Dendritic cell treated with granulocyte-macrophage colony-stimulating factor and Interleukin-4, amounts not matched to agents 40 ng/mL and 50 ng/mL, for 4 days (primary cell): ENCODE measurements at regions not wholly inside any gene's neighbourhood (a gene's known extent, or its start where the extent isn't known, plus 50 kb on each side); places are given as distances from the start of the nearest gene placed in this dataset.

Experiments
- H3K27ac Mint-ChIP-seq: one replicate; pipeline ENCODE4 v1.8.0; 2022; ENCODE audit warnings: mild to moderate bottlenecking, mixed read lengths
- H3K27me3 Mint-ChIP-seq: one replicate; pipeline ENCODE4 v1.8.0; 2022; ENCODE audit warnings: mild to moderate bottlenecking, mixed read lengths
- H3K36me3 Mint-ChIP-seq: one replicate; pipeline ENCODE4 v1.8.0; 2022; ENCODE audit warnings: low read depth, mixed read lengths
- H3K4me1 Mint-ChIP-seq: one replicate; pipeline ENCODE4 v1.8.0; 2022; ENCODE audit warnings: low read depth, mixed read lengths
- H3K4me3 Mint-ChIP-seq: one replicate; pipeline ENCODE4 v1.8.0; 2022; ENCODE audit warnings: mild to moderate bottlenecking, moderate library complexity, mixed read lengths
- H3K9me3 Mint-ChIP-seq: one replicate; pipeline ENCODE4 v1.8.0; 2022; ENCODE audit warnings: mixed read lengths
- intact Hi-C: fragments of 100-400 bp; cut with micrococcal nuclease; formaldehyde crosslinking; loops from one replicate; pipeline ENCODE4 v1.15.0; 2022

GRCh38 chr12:34398706-34399630 lies 376.7 kb downstream of the ALG10 start:
- Mint-ChIP-seq H3K9me3 (peaks cover 97% of the 10 kb centered on the region), H3K27me3 (no peaks in the 10 kb centered on the region), H3K4me3 (no peak overlapping the region), H3K4me1 (no peaks in the 10 kb centered on the region), H3K27ac (no peak overlapping the region), H3K36me3 (no peaks in the 10 kb centered on the region)
- intact Hi-C loops, result no loop called here

DNA sequence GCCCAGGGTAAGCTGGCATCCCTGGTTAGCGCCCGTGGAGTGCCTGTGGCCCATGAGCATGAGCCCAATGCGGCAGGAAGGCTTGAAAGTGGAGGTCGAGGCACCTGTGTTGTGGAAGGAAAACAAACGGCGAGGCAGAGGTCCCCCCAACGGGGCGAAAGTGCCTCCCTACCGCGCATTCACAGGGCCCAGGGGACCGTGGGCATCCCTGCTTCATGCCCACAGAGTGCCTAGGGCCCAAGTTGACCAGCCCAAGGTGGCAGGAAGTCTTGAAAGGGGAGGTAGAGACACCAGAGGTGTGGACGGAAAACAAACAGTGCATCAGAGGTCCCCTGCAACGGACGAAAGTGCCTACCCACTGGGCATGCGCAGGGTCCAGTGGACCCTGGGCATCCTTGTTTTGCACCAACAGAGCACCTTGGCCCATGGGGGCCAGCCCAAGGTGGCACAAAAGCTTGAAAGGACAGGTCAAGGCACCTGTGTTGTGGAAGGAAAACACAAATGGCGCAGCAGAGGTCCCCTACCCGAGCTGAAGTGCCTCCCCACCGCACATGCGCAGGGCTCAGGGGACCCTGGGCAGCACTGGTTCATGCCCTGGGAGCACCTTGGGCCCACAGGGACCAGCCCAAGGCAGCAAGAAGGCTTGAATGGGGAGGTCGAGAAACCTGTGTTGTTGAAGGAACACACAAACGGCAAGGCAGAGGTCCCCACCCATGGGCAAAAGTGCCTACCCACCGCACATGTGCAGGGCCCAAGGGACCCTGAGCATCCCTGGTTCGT lies 377.5 kb downstream of the ALG10 start:
- H3K27ac Mint-ChIP-seq, result no peak overlapping the region
- H3K36me3 Mint-ChIP-seq, result no peaks in the 10 kb centered on the region
- H3K27me3 Mint-ChIP-seq, result no peaks in the 10 kb centered on the region
- H3K9me3 Mint-ChIP-seq, result peaks cover 96% of the 10 kb centered on the region
- intact Hi-C loops, result no loop called here
- no peaks in the 10 kb centered on the region for H3K4me1 Mint-ChIP-seq
- no peak overlapping the region for H3K4me3 Mint-ChIP-seq

- no peak overlapping the region for H3K4me3 Mint-ChIP-seq
- no peaks in the 10 kb centered on the region for H3K4me1 Mint-ChIP-seq
- intact Hi-C loops, result no loop called here
- H3K36me3 Mint-ChIP-seq, result no peaks in the 10 kb centered on the region
- H3K9me3 Mint-ChIP-seq, result peaks cover 96% of the 10 kb centered on the region
- no peak overlapping the region for H3K27ac Mint-ChIP-seq
- H3K27me3 Mint-ChIP-seq, result no peaks in the 10 kb centered on the region
These were observed 378.1 kb downstream of the ALG10 start for GRCh38 chr12:34400411-34400881.

DNA sequence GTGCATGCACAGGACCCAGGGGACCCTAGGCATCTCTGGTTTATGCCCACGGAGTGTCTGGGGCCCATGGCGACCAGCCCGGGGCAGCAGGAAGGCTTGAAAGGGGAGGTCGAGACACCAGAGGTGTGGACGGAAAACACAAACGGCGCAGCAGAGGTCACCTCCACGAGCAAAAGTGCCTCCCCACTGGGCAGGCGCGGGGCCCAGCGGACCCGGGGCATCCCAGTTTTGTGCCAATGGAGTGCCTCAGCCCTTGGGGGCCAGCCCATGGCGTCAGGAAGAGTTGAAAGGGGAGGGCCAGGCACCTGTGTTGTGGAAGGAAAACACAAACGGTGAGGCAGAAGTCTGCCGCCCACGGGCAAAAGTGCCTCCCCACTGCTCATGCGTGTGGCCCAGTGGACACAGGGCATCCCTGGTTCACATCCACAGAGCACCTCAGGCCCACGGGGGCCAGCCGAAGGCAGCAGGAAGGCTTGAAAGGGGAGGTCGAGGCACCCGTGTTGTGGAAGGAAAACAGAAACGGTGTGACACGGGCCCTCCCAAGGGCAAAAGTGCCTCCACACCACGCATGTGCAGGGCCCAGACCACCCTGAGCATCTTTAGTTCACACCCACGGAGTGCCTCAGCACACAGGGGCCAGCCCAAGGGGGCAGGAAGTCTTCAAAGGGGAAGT lies 378.8 kb downstream of the ALG10 start:
- Mint-ChIP-seq H3K27me3 (no peaks in the 10 kb centered on the region), H3K9me3 (peaks cover 96% of the 10 kb centered on the region), H3K4me3 (no peak overlapping the region)

GRCh38 chr12:34401659-34402227 lies 379.4 kb downstream of the ALG10 start:
- Mint-ChIP-seq H3K4me1 (no peaks in the 10 kb centered on the region), H3K27ac (no peak overlapping the region), H3K9me3 (peaks cover 96% of the 10 kb centered on the region), H3K27me3 (no peaks in the 10 kb centered on the region), H3K36me3 (no peaks in the 10 kb centered on the region), H3K4me3 (no peak overlapping the region)
- intact Hi-C loops, result no loop called here

More for the DNA sequence above, 378.8 kb downstream of the ALG10 start:
- H3K36me3 Mint-ChIP-seq, result no peaks in the 10 kb centered on the region
- intact Hi-C loops, result no loop called here
- H3K27ac Mint-ChIP-seq, result no peak overlapping the region
- no peaks in the 10 kb centered on the region for H3K4me1 Mint-ChIP-seq

GRCh38 chr12:34402228-34402898 lies 380.1 kb downstream of the ALG10 start:
- intact Hi-C loops, result no loop called here
- Mint-ChIP-seq H3K27me3 (no peaks in the 10 kb centered on the region), H3K4me1 (no peaks in the 10 kb centered on the region), H3K4me3 (no peak overlapping the region), H3K27ac (no peak overlapping the region), H3K36me3 (no peaks in the 10 kb centered on the region), H3K9me3 (peaks cover 96% of the 10 kb centered on the region)

- H3K9me3 Mint-ChIP-seq, result peaks cover 96% of the 10 kb centered on the region
- H3K4me1 Mint-ChIP-seq, result no peaks in the 10 kb centered on the region
- no peak overlapping the region for H3K27ac Mint-ChIP-seq
- H3K27me3 Mint-ChIP-seq, result no peaks in the 10 kb centered on the region
- intact Hi-C loops, result no loop called here
- no peaks in the 10 kb centered on the region for H3K36me3 Mint-ChIP-seq
- H3K4me3 Mint-ChIP-seq, result no peak overlapping the region
These were observed 380.8 kb downstream of the ALG10 start for GRCh38 chr12:34402899-34403705.

- H3K36me3 Mint-ChIP-seq, result no peaks in the 10 kb centered on the region
- intact Hi-C loops, result no loop called here
- no peaks in the 10 kb centered on the region for H3K27me3 Mint-ChIP-seq
- H3K9me3 Mint-ChIP-seq, result peaks cover 94% of the 10 kb centered on the region
- H3K4me3 Mint-ChIP-seq, result no peak overlapping the region
- no peak overlapping the region for H3K27ac Mint-ChIP-seq
- H3K4me1 Mint-ChIP-seq, result no peaks in the 10 kb centered on the region
These were observed 381.5 kb downstream of the ALG10 start for GRCh38 chr12:34403706-34404376.

DNA sequence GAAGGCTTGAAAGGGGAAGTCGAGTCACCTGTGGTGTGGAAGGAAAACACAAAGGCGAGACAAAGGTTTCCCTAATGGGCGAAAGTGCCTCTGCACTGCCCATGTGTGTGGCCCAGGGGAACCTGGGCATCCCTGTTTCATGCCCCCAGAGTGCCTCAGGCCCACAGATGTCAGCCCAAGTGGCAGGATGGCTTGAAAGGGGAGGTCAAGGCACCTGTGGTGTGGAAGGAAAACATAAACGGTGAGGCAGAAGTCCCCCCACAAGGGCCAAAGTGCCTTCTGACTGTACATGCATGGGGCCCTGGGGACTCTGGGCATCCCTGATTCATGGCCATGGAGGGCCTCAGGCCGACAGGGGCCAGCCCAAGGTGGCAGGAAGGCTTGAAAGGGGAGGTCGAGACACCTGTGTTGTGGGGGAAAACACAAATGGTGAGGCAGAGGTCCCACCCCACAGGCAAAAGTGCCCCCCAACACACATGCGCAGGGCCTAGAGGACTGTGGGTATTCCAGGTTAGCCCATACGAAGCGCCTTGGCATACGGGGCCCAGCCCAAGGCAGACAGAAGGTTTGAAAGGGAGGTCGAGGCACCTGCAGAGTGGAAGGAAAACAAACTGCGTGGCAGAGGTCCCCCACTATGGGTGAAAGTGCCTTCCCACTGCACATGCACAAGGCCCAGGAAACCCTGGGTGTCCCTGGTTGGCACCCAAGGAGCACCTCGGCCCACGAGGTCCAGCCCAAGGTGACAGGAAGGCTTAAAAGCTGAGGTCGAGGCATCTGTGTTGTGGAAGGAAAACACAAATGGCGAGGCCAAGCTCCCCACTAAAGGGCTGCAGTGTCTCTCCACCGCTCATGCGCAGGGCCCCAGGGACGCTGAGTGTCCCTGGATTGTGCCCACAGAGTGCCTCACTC lies 382.3 kb downstream of the ALG10 start:
- H3K36me3 Mint-ChIP-seq, result no peaks in the 10 kb centered on the region
- H3K4me1 Mint-ChIP-seq, result no peaks in the 10 kb centered on the region
- no peaks in the 10 kb centered on the region for H3K27me3 Mint-ChIP-seq
- no peak overlapping the region for H3K27ac Mint-ChIP-seq
- intact Hi-C loops, result no loop called here
- H3K9me3 Mint-ChIP-seq, result peaks cover 92% of the 10 kb centered on the region
- H3K4me3 Mint-ChIP-seq, result no peak overlapping the region

GRCh38 chr12:34405286-34406227 lies 383.3 kb downstream of the ALG10 start:
- Mint-ChIP-seq H3K9me3 (peaks cover 92% of the 10 kb centered on the region), H3K4me3 (no peak overlapping the region), H3K27ac (no peak overlapping the region), H3K4me1 (no peaks in the 10 kb centered on the region), H3K27me3 (no peaks in the 10 kb centered on the region), H3K36me3 (no peaks in the 10 kb centered on the region)
- intact Hi-C loops, result no loop called here
